HG03108 (cell line): ENCODE measurements at regions not wholly inside any gene's neighbourhood (a gene's known extent, or its start where the extent isn't known, plus 50 kb on each side); places are given as distances from the start of the nearest gene placed in this dataset.
A peak's percentile ranks its signal among the peaks of the same experiment; 100 is the strongest.

Source experiments
- ATAC-seq: cut with Tn5 transposase; IDR thresholded peaks from one replicate; pipeline ENCODE4 v1.9.1; 2021; ENCODE audit warnings: moderate library complexity; ENCODE audit not compliant: unreplicated experiment

DNA sequence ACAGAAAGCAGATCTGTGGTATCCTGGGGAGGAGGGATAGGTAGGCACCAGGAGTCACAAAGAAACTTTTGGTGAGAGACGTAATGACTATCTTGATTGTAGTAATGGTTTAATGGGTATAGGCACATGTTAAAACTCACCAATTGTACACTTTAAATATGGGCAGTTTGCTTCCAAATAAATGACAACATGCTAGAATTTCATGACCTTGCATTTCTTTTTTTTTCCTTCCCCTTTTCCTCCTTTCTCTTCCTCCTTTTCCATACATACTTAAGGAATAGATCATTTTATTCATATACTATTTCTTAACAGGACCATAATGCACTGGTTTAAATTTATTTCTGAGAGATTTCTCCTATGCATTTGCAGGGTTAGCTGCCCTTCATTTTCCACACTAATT, 341.8 kb downstream of the TMEM182 start:
- ATAC-seq, result no peak

- ATAC-seq, result no peak
Observed at GRCh38 chr2:103119352-103119751, 357.5 kb downstream of the TMEM182 start.

DNA sequence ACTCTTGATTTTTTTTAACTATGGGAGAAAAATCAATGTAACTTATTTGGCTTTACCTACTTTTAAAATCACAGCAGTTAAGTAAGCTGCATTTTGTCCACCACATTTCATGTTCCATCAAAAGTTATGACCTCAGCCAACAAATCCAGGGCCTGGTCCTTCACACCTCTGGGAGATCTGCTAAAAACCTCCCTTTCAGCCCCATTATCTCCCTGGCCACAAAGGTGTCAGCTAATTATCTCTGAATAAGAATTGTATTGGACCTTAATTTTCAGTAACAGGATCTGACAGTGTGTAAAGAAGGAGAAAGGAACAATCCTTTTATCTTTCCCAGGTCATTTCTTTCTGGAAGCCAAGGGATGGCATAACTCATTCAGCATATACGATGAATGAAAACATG, 359.3 kb downstream of the TMEM182 start:
- ATAC-seq, result no peak

GRCh38 chr2:103123516-103123915, 361.7 kb downstream of the TMEM182 start:
- ATAC-seq, result no peak

DNA sequence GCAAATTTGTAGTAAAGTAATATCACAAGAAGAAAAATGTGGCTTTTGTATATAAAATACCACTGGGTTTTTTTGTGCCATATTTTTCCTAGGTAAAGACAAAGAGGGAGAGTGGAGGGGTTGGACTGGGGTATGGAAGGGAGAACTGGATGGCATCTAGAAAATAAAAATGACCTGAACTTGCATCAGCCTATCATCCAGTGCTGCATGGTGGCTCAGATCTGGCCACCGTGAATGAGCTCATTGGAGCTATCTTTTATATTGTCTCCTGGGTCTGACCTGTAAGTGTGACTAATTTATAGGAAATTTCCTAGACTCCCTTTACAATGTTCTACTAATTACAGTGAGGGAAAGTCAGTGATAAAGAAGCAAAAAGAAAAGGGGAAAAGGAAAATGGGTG, 369.0 kb downstream of the TMEM182 start:
- no peak for ATAC-seq

DNA sequence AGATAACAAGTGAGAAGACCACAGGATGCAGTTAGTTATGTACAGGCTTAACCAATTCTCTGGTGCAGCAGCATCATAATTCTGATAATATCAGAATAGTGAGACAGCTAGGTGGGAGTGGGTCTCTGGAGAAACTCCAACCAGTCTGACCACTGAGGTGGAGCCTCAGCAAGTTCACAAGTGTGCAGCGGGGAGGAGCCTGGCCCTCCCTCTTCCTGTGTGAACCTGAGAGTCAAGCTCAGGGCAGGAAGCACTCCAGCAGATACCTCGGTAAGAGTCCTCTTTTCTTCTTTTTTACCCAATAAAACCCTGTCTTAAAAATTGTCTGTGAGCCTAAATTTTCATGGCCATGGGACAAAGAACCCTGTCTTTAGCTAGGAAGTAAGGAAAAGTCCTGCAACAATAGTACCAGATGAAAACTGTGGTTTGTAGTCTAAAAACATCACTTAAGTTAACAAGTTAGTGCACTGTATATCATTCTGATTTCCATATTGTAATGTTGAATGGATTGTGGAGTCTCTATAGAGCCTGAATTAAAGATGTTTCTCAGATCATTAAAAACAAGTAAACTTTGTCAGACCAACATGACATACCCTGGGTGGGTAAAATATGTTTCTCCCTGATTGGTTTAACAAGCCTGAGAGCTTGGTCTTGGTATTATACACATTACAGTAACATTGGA, 370.8 kb downstream of the TMEM182 start:
- no peak for ATAC-seq

DNA sequence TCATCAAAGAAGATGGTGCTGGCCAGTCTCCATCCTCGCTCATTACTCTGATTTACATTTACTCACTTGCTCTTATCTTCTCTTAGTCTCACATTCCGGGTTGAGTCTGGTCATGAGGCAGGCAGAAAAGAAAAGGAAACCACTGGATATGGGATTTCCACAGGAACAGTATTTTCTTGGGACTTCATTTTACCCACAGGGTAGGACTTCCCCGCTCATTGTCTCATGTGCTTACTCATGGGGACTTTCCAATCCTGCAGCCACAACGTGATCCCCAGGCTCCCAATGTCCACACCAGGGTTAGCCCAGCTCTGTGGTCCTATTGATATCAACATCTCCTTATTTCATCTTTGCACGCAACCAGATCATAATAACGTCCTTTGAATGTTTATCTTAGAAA, 373.8 kb downstream of the TMEM182 start:
- no peak for ATAC-seq

DNA sequence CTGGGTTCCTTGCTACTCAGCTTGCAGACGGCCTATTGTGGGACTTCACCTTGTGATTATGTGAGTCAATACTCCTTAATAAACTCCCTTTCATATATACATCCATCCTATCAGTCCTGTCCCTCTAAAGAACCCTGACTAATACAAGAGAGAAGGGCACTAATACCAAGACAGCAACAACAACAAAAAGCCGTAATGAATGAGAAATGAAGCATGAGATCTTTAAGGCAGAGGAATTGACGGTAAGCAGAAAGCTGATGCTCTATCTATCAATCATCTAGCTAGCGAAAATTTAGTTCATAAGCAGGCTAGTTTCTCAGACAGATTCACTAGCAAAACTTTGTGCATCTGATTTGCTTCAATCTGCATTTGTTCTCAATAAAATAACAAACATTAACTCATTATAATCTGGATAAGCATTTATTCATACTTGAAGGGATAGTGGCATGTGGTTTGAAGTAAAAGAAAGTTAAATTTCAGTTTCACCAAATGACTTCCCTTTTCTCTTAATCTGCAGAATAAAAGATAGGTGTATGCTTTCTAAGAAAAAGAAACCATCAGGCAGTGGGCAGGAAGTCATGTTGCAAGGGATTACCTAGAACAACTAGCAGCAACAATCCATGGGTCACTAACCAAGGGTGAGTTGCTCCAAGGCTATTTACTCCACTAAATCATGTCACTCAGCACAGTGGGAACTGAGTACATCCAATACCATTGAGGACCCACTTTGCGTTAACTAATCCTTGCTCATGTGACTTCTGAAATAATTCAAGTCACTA, 376.5 kb downstream of the TMEM182 start:
- ATAC-seq, result peak; percentile 58

GRCh38 chr2:103139628-103140268, 377.9 kb downstream of the TMEM182 start:
- no peak for ATAC-seq

DNA sequence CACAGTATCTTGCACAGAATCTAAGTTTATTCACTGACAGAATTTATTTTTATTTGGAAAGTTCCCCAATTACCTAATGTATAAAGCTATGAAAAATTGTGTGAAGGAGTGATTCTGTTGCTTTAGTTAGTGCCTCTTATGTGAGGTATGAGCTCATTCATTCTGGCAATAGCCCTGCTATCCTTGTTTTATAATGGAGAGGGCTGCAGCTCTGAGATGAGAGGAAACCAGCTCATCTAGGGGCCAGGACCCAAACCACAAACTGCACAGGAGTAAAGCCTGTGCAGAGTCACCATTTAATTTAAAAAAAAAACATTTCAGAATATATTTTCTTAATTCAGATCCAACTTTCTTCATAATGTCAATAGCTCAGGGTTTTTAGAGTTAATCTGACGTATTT, 383.0 kb downstream of the TMEM182 start:
- no peak for ATAC-seq

DNA sequence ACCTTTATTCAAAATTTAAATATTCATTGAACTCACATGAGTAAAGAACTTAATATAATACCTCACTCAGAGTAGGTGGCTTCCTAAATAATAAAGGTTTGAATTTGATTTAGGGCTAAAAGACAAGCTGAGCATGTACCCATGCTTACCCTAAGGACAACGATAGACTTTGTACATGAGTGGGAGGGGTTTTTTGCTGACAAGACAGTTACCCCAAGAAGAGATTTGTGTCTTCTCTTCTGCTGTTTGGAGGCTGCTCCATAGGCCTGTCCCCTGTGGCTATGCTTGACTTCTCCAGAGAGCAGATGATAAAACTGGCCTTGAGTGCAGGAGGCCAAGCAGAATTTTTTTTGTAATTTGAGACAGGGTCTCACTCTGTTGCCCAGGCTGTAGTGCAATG, 383.9 kb downstream of the TMEM182 start:
- ATAC-seq, result no peak

- no peak for ATAC-seq
Observed at GRCh38 chr2:103151046-103151445, 389.2 kb downstream of the TMEM182 start.

DNA sequence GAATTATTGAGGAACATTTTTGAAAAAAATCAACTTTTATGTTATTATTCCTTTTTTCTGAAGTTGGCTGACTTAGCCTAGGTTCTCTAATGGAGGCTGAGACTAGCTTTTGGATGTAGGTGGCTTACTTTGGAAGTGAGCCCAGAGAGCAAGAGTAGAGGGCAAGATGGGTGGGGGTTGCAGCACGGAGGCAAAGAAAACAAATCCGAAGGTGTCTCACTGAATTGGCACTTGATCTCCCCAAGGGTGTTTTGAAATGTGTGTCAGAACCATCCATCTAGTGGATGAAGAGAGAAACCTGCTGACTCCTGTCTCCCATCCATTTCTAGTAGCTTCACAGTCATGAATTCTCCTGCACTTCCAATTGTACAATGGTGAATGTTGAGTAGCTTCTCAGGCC, 390.7 kb downstream of the TMEM182 start:
- no peak for ATAC-seq

DNA sequence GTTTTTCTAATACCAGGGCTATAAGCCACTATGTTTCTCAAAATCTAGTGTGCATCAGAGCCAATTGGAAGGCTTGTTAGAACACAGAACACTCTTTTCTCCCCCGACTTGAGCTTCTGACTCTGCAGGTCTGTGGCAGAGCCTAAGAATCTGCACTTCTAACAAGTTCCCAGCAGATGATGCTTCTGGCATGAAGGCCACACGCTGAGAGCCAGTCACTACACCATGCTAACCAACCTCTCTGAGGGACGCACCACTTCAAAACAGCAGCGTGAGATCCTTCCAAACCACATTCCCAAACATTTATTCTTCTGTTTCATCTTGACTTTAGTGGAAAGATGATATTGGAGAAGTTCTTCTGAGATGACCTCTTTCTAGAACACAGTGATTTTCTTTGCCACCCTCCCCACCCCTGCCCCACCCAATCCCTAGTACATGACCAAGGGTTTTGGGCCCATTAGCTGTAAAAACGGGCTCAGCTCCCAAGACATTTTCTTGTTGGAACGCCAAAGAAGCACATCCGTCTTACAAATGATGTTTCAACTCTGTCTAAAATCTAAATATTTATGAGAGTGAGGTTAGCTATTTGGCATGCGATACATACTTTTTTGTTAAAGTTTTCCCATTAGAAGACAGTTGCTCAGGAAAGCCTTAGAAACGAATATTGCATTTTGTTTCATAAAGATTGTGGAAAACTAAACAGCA, 391.9 kb downstream of the TMEM182 start:
- ATAC-seq, result no peak

DNA sequence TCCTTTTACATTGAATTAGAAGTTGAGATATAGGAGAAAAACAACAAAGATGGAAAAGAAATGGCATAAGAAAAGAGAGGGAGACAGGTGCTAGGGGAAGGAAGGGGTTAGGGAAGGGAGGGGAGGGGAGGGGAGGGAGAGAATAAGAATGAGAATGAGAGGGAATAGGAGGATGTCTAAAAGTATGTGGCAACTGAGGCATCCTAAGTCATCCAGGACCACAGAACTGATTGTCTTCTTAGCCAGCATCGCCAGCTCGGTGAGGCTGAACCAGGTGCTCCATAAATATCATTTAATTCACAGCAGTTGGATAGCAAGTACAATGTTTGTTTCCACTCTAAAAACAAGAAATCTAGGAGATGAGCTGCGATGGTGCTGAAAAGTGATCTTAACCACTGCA, 393.5 kb downstream of the TMEM182 start:
- no peak for ATAC-seq

DNA sequence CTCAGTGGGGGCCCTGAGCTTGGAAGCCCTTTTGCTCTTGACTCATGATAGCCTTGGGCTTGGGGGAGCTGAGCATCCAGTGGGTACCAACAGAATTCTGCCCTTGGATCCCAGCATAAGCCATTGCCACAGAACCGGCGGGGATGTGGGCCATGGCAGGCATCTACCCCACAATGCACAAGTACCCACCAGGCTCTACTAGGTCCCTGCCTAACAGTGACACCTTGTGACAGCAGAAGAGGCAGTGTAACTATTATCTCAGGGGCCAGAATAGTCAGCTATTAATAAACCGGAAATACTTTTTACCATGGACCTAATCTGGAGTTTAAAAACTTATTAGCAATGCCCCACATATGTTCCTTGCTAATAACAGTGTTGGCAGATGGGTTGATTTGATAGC, 397.2 kb downstream of the TMEM182 start:
- ATAC-seq, result no peak

GRCh38 chr2:103161456-103162289, 399.8 kb downstream of the TMEM182 start:
- ATAC-seq, result no peak

GRCh38 chr2:103164748-103165147, 402.9 kb downstream of the TMEM182 start:
- no peak for ATAC-seq

DNA sequence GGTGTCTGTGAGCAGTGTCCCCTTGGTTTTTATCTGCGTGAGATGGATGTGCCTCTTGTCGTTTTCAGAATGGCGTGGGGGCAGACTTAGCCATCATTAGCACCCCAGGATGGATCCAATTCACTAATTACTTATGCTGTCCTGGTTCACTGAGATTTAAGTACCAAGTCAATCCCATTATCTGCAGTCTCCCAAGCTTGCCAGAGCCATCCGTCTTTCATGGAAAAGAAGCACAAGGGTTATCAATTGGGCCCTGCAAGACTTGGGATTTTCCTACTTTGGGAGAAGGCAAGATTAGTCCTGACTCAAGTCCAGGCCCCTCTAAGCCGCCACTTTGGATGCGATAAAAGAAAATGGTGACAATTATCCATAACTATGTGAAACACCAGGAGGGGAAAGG, 404.0 kb downstream of the TMEM182 start:
- no peak for ATAC-seq

GRCh38 chr2:103166456-103167324, 404.9 kb downstream of the TMEM182 start:
- ATAC-seq, result no peak
